A673 (cell line): ENCODE measurements at regions not wholly inside any gene's neighbourhood (a gene's known extent, or its start where the extent isn't known, plus 50 kb on each side); places are given as distances from the start of the nearest gene placed in this dataset.
A peak's percentile ranks its signal among the peaks of the same experiment; 100 is the strongest.

Source experiments
- BruUV-seq: library from RNA; stranded (reverse); fragments of 400-500 nt; replicated peaks from 2 replicates; lab custom pipeline; 2021; lab: Mats Ljungman, UMichigan
- CTCF ChIA-PET: fragments of 300-600 bp; sonication (Branson Sonifier 250); formaldehyde crosslinking; loops from one replicate; lab custom pipeline; 2022; ENCODE audit warnings: antibody characterized with exemption; lab: Charles Lee
- POLR2A ChIA-PET: fragments of 300-600 bp; sonication (Branson Sonifier 250); formaldehyde crosslinking; loops from one replicate; lab custom pipeline; 2022; ENCODE audit warnings: antibody characterized with exemption; ENCODE audit not compliant: low non-redundant PET; lab: Charles Lee
- DNase-seq: peaks from one replicate; pipeline ENCODE4 v3.0.0-alpha.2; 2015; ENCODE audit warnings: low spot score
- H3K27ac ChIP-seq: fragments of 200-600 bp; sonication (generic); 2 replicates; pipeline ENCODE4 v1.5.1; 2016; ENCODE audit warnings: mixed run types, low read depth, mild to moderate bottlenecking, mixed read lengths, antibody characterized with exemption, low read length; ENCODE audit not compliant: poor library complexity, severe bottlenecking
- H3K27me3 ChIP-seq: fragments of 200-600 bp; sonication (generic); replicated peaks from 2 replicates; pipeline ENCODE4 v1.6.1; 2017; ENCODE audit warnings: mixed run types, low read depth, mild to moderate bottlenecking, mixed read lengths, antibody characterized with exemption, low read length; ENCODE audit not compliant: insufficient read depth, poor library complexity
- H3K36me3 ChIP-seq: fragments of 200-600 bp; sonication (generic); 2 replicates; pipeline ENCODE4 v1.6.1; 2016; ENCODE audit warnings: mixed run types, mild to moderate bottlenecking, mixed read lengths, antibody characterized with exemption, low read length; ENCODE audit not compliant: insufficient read depth, poor library complexity, severe bottlenecking
- H3K4me1 ChIP-seq: fragments of 200-600 bp; sonication (generic); 2 replicates; pipeline ENCODE4 v1.6.1; 2017; ENCODE audit warnings: mixed run types, mild to moderate bottlenecking, mixed read lengths, antibody characterized with exemption, low read length; ENCODE audit not compliant: insufficient read depth, poor library complexity, severe bottlenecking
- H3K4me3 ChIP-seq: fragments of 200-600 bp; sonication (generic); 2 replicates; pipeline ENCODE4 v1.5.1; 2016; ENCODE audit warnings: low read depth, mixed run types, mild to moderate bottlenecking, mixed read lengths, low read length; ENCODE audit not compliant: poor library complexity, severe bottlenecking
- H3K9me3 ChIP-seq: fragments of 200-600 bp; sonication (generic); 2 replicates; pipeline ENCODE4 v1.6.1; 2016; ENCODE audit warnings: mixed run types, low read depth, mild to moderate bottlenecking, mixed read lengths, antibody characterized with exemption, low read length; ENCODE audit not compliant: poor library complexity, severe bottlenecking
- EZH2 ChIP-seq: fragments of 200-600 bp; sonication (generic); IDR thresholded peaks from 2 replicates; pipeline ENCODE4 v1.6.1; 2017; ENCODE audit warnings: borderline replicate concordance, low read depth, mild to moderate bottlenecking, mixed read lengths, antibody characterized with exemption, low read length; ENCODE audit not compliant: poor library complexity, severe bottlenecking
- intact Hi-C: fragments of 100-400 bp; cut with micrococcal nuclease; formaldehyde crosslinking; loops from one replicate; pipeline ENCODE4 v1.10.0; 2022; ENCODE audit not compliant: unreplicated experiment
- TF ChIP-seq, protein P1 (sequence below): fragments of 300-800, 200-600 bp; sonication (generic); conservative IDR thresholded peaks from 2 replicates; pipeline ENCODE4 v1.5.1; 2017; ENCODE audit warnings: low read depth, mild to moderate bottlenecking, antibody characterized with exemption, low read length, moderate library complexity, mixed read lengths

DNA sequence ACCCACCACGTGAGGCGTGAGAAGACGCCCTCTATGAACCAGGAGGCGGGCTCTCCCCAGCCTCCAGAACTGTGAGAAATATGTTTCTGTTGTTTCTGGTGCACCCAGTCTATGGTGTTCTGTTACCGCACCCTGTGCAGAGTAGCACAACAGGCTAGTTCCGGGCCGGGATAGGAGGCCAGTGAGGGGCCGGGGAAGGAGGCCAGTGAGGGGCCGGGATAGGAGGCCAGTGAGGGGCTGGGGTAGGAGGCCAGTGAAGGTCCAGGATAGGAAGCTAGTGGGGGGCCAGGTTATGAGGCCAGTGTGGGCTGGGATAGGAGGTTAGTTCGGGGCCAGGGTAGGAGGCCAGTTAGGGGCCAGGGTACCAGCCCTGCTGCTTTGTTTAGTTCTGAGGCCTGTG lies 204.6 kb downstream of the BARX2 start:
- H3K9me3 ChIP-seq, result no peaks in the 10 kb centered on the region
- CTCF ChIA-PET, result no interaction called here
- peaks cover 10% of the 10 kb centered on the region for H3K4me1 ChIP-seq
- POLR2A ChIA-PET, result no interaction called here
- intact Hi-C loops, result no loop called here
- H3K4me3 ChIP-seq, result no peak overlapping the region
- H3K27me3 ChIP-seq, result no peaks in the 10 kb centered on the region
- TF ChIP-seq, protein P1, sequence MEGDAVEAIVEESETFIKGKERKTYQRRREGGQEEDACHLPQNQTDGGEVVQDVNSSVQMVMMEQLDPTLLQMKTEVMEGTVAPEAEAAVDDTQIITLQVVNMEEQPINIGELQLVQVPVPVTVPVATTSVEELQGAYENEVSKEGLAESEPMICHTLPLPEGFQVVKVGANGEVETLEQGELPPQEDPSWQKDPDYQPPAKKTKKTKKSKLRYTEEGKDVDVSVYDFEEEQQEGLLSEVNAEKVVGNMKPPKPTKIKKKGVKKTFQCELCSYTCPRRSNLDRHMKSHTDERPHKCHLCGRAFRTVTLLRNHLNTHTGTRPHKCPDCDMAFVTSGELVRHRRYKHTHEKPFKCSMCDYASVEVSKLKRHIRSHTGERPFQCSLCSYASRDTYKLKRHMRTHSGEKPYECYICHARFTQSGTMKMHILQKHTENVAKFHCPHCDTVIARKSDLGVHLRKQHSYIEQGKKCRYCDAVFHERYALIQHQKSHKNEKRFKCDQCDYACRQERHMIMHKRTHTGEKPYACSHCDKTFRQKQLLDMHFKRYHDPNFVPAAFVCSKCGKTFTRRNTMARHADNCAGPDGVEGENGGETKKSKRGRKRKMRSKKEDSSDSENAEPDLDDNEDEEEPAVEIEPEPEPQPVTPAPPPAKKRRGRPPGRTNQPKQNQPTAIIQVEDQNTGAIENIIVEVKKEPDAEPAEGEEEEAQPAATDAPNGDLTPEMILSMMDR, result no peak
- no peak for TF ChIP-seq EZH2
- no peak overlapping the region for H3K27ac ChIP-seq
- BruUV-seq, result no TSS peak
- no peak for DNase-seq
- no peaks in the 10 kb centered on the region for H3K36me3 ChIP-seq

DNA sequence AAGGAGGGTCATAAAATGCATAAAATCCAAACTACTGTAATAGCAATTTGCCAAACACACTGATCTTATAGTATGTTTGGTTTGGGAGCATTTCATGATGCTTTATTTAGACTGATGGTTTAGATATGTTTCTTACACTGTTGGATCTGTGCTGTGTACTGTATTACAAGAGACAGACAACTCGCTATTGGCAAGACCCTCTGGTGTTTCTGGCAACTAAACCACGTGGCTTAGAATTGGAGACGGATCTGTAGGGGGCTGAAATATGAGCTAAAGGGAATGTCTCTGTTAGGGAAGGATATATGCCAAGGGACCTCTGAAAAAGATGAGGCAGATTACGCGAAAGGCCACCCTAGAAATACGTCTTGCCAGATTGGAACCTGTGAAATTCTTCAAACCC lies 208.7 kb downstream of the BARX2 start:
- H3K4me1 ChIP-seq, result peaks cover 19% of the 10 kb centered on the region
- no peaks in the 10 kb centered on the region for H3K36me3 ChIP-seq
- H3K27me3 ChIP-seq, result no peaks in the 10 kb centered on the region
- TF ChIP-seq, protein P1, result no peak
- no peak for TF ChIP-seq EZH2
- no peak overlapping the region for H3K4me3 ChIP-seq
- no TSS peak for BruUV-seq
- H3K9me3 ChIP-seq, result no peaks in the 10 kb centered on the region
- ChIA-PET CTCF (no interaction called here), POLR2A (no interaction called here)
- no peak overlapping the region for H3K27ac ChIP-seq
- no peak for DNase-seq
- intact Hi-C loops, result no loop called here

DNA sequence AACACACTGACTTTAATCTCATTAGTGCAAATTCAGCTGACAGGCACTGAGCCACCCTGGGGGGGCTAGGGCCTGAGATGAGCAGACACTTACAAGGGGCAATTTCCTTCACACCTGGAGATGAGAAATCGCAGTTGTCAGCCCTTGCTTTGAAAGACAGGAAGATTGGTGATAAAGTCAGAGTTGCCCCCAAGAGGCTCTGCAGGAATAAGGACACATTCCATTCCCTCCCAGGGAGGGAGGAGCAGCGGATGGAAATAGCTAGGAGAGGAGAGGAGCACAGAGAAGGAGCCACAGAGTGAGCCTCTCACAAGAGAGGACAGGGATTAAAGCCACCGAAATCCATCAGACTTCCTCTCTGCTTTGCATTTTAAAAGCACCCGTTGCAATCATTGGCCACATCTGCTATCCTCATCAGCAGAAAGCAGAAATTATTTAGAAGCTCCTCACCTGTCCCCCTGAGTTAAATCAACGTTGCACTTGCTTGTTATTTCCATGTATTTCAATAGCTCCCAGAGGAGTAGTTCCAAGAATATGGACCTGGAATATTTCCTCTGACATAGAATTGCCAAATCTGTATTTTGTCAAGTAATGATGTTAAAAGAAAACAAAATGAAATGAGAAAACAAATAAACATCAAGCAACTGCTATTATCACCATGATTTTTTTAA lies 213.7 kb downstream of the BARX2 start:
- no peaks in the 10 kb centered on the region for H3K27me3 ChIP-seq
- ChIA-PET POLR2A (interaction anchor here (0.7 kb wide), 1 partner anchor 16 kb away, joined by 3 read pairs; no protein-coding TSS in a partner anchor), CTCF (no interaction called here)
- peak overlapping the region; percentile 41 for H3K27ac ChIP-seq
- intact Hi-C loops, result no loop called here
- DNase-seq, result peak; percentile 80
- no peaks in the 10 kb centered on the region for H3K36me3 ChIP-seq
- H3K4me3 ChIP-seq, result no peak overlapping the region
- H3K4me1 ChIP-seq, result peaks cover 58% of the 10 kb centered on the region
- no TSS peak for BruUV-seq
- H3K9me3 ChIP-seq, result no peaks in the 10 kb centered on the region
- TF ChIP-seq, protein P1, result no peak
- TF ChIP-seq EZH2, result no peak
